ENCODE measurements at regions not wholly inside any gene's neighbourhood (a gene's known extent, or its start where the extent isn't known, plus 50 kb on each side); places are given as distances from the start of the nearest gene placed in this dataset.

GRCh38 chr6:169960521-169960885 lies 209.1 kb downstream of the ERMARD start:
- Histone ChIP-seq H3K36me3 (no peaks in the 10 kb centered on the region), H3K27me3 (no peaks in the 10 kb centered on the region), H3K4me3 (no peak overlapping the region), H3K9me3 (no peaks in the 10 kb centered on the region), H3K27ac (no peak overlapping the region), H3K4me1 (peaks cover 0 to 4% of the 10 kb centered on the region in 2 donors)
- TF ChIP-seq CTCF (IDR thresholded peaks at IDR 0.05): no peak
- no peak for DNase-seq (ENCODE audit: low spot score in 2 of 2)
- intact Hi-C loops (cut with DNase I): no loop called here

DNA sequence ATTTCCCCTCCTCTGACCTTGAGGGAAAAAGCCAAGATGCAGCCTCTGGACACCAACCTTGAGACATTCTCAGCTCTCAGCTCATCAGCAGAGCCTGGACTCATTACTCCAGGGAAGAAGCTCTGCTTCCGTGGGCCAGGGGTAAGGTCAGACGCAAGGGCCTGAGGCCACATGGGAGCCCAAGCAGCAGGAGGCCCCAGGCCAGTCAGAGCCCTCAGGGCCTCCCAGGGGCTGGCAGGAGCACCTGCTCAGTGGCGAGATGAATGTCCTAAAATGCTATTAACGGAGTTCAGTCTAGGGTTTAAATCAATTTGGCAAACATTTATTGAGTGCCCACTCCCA lies 208.6 kb downstream of the ERMARD start:
- no peaks in the 10 kb centered on the region for H3K27me3 ChIP-seq
- intact Hi-C loops (cut with DNase I): no loop called here
- H3K4me1 ChIP-seq: peaks cover 0 to 4% of the 10 kb centered on the region in 2 donors
- no peak for TF ChIP-seq CTCF (IDR thresholded peaks at IDR 0.05)
- peak in 1 of 2 donors; percentile 6 for DNase-seq (ENCODE audit: low spot score in 2 of 2)
- no peak overlapping the region for H3K4me3 ChIP-seq
- H3K27ac ChIP-seq: no peak overlapping the region
- no peaks in the 10 kb centered on the region for H3K9me3 ChIP-seq
- H3K36me3 ChIP-seq: no peaks in the 10 kb centered on the region

DNA sequence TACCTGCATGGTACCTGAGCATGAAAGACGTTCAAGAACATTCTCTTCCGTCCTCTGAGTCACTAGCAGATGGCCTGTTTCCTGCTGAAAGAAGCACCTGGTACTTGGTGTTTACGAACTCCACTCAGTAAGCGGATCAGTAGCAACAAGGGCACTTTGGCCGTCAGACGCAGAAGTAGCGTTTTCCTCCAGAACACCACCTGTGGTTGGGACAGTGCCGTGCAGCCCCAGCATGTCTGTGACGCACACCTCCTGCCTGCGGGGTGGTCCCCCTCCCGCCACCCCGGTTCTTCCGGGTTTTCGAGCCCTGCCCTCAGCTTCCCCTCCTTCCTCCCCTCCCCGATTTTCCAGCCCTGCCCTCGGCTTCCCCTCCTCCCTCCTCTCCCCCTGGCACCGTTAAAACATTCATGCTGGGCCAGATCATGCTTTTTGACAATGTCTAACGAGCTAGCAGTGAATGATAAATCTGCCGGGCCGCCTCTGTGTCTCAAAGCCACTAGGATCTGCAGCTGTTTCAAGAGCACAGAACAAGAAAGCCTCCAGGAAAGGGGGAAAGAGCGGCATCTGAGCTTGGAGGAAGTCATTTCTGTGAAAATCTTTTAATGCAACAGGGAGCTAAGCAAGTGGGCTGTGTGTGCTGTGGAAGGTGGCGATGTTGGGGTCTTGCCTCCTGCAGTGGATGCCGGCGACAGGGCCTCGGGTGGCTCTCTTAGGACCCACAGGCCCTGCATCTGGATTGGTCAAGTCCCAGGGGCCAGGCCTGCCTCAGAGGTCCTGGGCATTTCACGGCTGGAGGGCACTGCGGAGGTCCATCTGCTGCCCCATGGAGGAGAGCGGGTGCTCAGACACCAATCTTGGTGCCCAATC lies 207.9 kb downstream of the ERMARD start:
- TF ChIP-seq CTCF (IDR thresholded peaks at IDR 0.05): no peak
- Histone ChIP-seq H3K27ac (no peak overlapping the region), H3K4me1 (peaks cover 0 to 4% of the 10 kb centered on the region in 2 donors), H3K36me3 (no peaks in the 10 kb centered on the region), H3K4me3 (no peak overlapping the region), H3K9me3 (no peaks in the 10 kb centered on the region), H3K27me3 (no peaks in the 10 kb centered on the region)
- DNase-seq (ENCODE audit: low spot score in 2 of 2): peak; percentile 7 to 60
- intact Hi-C loops (cut with DNase I): no loop called here

- DNase-seq (ENCODE audit: low spot score in 2 of 2): no peak
- TF ChIP-seq CTCF (IDR thresholded peaks at IDR 0.05): no peak
- no peaks in the 10 kb centered on the region for H3K27me3 ChIP-seq
- H3K9me3 ChIP-seq: no peaks in the 10 kb centered on the region
- H3K36me3 ChIP-seq: no peaks in the 10 kb centered on the region
- H3K4me3 ChIP-seq: no peak overlapping the region
- no peak overlapping the region for H3K27ac ChIP-seq
- intact Hi-C loops (cut with DNase I): no loop called here
- peaks cover 0 to 4% of the 10 kb centered on the region in 2 donors for H3K4me1 ChIP-seq
Observed at GRCh38 chr6:169958510-169958909, 207.1 kb downstream of the ERMARD start.

- no peak overlapping the region for H3K4me3 ChIP-seq
- no peaks in the 10 kb centered on the region for H3K9me3 ChIP-seq
- H3K27me3 ChIP-seq: no peaks in the 10 kb centered on the region
- TF ChIP-seq CTCF (IDR thresholded peaks at IDR 0.05): no peak
- H3K4me1 ChIP-seq: peaks cover 0 to 4% of the 10 kb centered on the region in 2 donors
- H3K27ac ChIP-seq: no peak overlapping the region
- no peaks in the 10 kb centered on the region for H3K36me3 ChIP-seq
- intact Hi-C loops (cut with DNase I): no loop called here
- DNase-seq (ENCODE audit: low spot score in 2 of 2): peak; percentile 2 to 58
Observed at GRCh38 chr6:169957351-169957963, 206.0 kb downstream of the ERMARD start.
